GM21576 (cell line): ENCODE measurements at regions not wholly inside any gene's neighbourhood (a gene's known extent, or its start where the extent isn't known, plus 50 kb on each side); places are given as distances from the start of the nearest gene placed in this dataset.

Experiments used
- ATAC-seq: cut with Tn5 transposase; IDR thresholded peaks from one replicate; pipeline ENCODE4 v1.9.1; 2021; ENCODE audit warnings: mild to moderate bottlenecking, moderate library complexity; ENCODE audit not compliant: unreplicated experiment

DNA sequence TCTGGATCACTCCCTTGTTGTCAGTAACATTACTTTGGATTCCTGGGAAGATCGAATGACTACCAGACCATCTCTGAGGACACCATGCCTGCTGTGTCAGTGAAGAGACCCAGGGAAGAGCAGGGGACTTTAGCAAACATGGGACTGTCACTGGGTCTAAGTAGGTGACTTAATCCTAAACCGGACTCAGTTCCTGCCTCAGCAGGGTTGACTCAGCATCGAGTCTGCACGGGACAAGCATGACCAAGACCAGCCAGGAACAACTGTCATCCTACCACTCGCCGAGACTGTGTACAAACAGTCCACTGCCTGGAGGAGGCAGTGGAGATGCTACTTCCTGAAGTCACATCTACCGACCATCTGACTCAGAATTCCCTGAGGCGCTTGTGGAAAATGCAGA, 53.2 kb upstream of the RAB4A start:
- no peak for ATAC-seq

DNA sequence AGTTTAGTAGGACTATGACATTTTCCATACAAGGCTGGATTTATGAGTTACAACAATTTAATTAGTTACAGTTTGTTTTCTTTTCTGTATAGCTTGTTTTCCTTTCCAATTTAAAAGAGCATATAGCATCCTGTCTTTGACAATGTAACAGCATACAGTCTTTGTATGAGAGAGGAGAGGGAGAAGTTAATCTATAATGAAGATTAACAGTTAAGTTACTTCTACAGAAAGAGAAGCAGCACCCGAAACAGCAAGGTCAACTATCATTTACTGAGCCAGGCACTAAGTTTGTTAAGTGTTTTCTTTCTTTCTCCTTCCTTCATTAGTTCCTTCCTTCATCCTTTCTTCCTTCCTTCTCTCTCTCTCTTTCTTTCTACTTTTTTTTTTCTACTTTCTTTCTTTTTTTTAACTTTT, 52.3 kb upstream of the RAB4A start:
- no peak for ATAC-seq

DNA sequence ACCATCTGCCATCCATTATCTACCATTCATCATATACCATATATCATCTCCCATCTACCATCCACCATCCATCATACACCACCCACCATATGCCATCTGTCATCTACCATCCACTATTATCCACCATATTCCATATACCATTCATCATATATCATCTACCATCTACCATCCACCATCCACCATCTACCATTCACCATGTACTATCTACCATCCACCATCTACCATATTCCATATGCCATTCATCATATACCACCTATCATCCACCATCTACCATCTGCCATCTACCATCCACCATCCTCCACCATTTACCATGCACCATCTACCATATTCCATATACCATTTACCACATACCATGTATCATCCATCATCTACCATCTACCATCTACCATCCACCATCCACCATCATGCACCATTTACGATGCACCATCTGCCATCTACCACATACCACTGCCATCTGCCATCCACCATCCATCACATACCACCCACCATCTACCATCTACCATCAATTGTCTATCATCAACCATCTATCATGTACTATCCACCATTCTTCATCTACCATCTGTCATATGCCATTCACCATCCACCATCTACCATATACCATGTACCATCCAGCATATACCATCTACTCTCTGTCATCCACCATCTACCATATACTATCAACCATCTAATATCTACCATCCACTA, 50.6 kb upstream of the RAB4A start:
- ATAC-seq = no peak

DNA sequence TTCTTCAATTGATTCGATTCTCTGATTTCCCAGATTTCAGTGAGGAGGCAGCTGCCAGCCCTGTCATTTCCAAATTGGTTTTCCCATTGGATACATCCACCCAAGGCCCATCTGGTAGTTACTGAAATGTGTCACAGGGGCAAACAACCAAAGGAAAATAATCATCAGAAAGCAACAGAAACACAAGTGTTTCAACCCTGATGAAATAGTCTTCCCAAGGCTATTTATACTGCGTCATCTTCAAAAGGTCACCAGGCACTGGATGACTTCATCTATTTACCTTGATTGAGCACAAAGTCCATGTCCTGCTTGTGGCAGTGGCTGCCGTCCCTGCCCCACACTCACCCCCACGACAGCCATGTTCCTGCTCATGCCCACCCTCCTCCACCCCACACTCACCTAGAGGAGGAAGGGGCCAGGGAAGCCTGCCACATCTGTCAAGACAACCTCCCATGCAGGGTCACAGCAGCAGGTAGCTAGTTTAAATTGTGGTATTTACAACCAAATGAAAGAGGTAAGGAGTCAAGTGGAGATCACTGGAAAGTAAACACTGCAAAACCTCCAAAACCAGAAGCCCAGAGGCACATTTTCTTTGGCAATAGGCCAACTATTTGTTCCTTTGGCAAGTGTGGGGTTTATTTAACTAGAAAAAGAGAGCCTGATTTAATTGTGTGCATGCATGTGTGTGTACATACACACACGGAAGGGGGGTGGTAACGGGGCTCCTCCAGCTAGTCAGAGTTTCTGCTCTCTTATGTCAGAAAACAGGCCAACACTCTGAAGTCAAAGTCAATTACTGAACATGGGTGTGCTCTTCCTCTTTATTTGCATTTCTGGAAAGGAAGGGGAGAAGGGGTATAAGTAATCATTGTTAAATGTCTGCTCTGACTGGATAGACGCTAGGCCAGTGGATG, 49.5 kb upstream of the RAB4A start:
- ATAC-seq = no peak
